ENCODE measurements at regions not wholly inside any gene's neighbourhood (a gene's known extent, or its start where the extent isn't known, plus 50 kb on each side); places are given as distances from the start of the nearest gene placed in this dataset.

DNA sequence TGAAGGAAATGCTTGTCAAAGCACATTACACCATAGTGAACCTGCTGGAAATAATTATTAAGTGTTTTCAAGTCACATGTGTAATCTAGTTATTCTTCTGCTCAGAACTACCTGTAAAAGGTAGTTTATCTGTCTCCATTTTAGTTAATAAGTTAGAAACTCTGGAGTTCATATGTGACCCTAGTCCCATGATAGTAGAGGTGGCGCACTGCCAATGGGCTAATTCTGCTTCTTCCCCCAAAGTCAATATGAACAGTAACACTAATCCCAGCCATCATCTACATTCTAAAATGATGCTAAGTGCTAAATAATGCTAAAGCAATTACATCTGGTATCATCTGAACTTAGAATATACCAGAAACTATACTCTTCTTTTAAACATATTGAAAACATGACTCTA lies 361.0 kb upstream of the NECTIN3 start:
- no peak for TF ChIP-seq CTCF (IDR thresholded peaks at IDR 0.05; ENCODE audit: borderline replicate concordance)
- H3K4me1 ChIP-seq = no peaks in the 10 kb centered on the region
- no peaks in the 10 kb centered on the region for H3K36me3 ChIP-seq
- intact Hi-C loops (cut with micrococcal nuclease) = no loop called here
- H3K27ac ChIP-seq (replicated peaks) = no peak overlapping the region
- H3K4me3 ChIP-seq = no peak overlapping the region
- no peak for DNase-seq
- H3K9me3 ChIP-seq (replicated peaks) = peaks cover 5% of the 10 kb centered on the region
- no peaks in the 10 kb centered on the region for H3K27me3 ChIP-seq (ENCODE audit: low read depth)

GRCh38 chr3:110711130-110711832 lies 360.3 kb upstream of the NECTIN3 start:
- Histone ChIP-seq H3K4me1 (no peaks in the 10 kb centered on the region), H3K27ac (replicated peaks) (no peak overlapping the region), H3K9me3 (replicated peaks) (peaks cover 5% of the 10 kb centered on the region), H3K36me3 (no peaks in the 10 kb centered on the region), H3K4me3 (no peak overlapping the region), H3K27me3 (ENCODE audit: low read depth) (no peaks in the 10 kb centered on the region)
- intact Hi-C loops (cut with micrococcal nuclease) = no loop called here
- no peak for TF ChIP-seq CTCF (IDR thresholded peaks at IDR 0.05; ENCODE audit: borderline replicate concordance)
- no peak for DNase-seq

- intact Hi-C loops (cut with micrococcal nuclease) = no loop called here
- H3K4me1 ChIP-seq = no peaks in the 10 kb centered on the region
- H3K36me3 ChIP-seq = no peaks in the 10 kb centered on the region
- no peaks in the 10 kb centered on the region for H3K27me3 ChIP-seq (ENCODE audit: low read depth)
- no peak overlapping the region for H3K4me3 ChIP-seq
- H3K9me3 ChIP-seq (replicated peaks) = peaks cover 5% of the 10 kb centered on the region
- no peak for TF ChIP-seq CTCF (IDR thresholded peaks at IDR 0.05; ENCODE audit: borderline replicate concordance)
- no peak overlapping the region for H3K27ac ChIP-seq (replicated peaks)
- DNase-seq = no peak
Measured at GRCh38 chr3:110711851-110712516, 359.6 kb upstream of the NECTIN3 start.

DNA sequence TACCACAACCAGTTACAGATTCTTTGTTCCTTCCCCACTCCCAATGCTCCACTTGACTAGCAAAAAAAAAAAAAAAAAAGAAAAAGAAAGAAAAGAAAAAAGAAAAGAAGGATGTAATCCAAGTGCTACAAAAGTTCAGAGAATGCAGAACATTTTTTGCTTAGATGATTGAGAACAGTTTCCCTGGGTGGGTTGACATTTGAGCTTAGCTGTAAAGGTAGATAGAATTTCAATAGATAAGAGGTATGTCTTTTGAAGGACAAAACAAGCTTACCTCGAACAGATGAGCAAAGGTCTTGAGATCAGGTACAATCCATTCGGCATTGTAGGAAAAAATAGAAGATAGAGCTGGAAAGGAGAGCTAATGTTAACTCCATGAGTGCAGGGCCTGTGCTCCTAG lies 344.6 kb upstream of the NECTIN3 start:
- no peak for TF ChIP-seq CTCF (IDR thresholded peaks at IDR 0.05; ENCODE audit: borderline replicate concordance)
- DNase-seq = no peak
- no peaks in the 10 kb centered on the region for H3K9me3 ChIP-seq (replicated peaks)
- H3K4me3 ChIP-seq = no peak overlapping the region
- H3K27me3 ChIP-seq (ENCODE audit: low read depth) = no peaks in the 10 kb centered on the region
- no peaks in the 10 kb centered on the region for H3K36me3 ChIP-seq
- no peak overlapping the region for H3K27ac ChIP-seq (replicated peaks)
- intact Hi-C loops (cut with micrococcal nuclease) = no loop called here
- no peaks in the 10 kb centered on the region for H3K4me1 ChIP-seq

- intact Hi-C loops (cut with micrococcal nuclease) = no loop called here
- TF ChIP-seq CTCF (IDR thresholded peaks at IDR 0.05; ENCODE audit: borderline replicate concordance) = no peak
- DNase-seq = no peak
- Histone ChIP-seq H3K27ac (replicated peaks) (no peak overlapping the region), H3K4me1 (no peaks in the 10 kb centered on the region), H3K9me3 (replicated peaks) (no peaks in the 10 kb centered on the region), H3K36me3 (no peaks in the 10 kb centered on the region), H3K27me3 (ENCODE audit: low read depth) (no peaks in the 10 kb centered on the region), H3K4me3 (no peak overlapping the region)
Measured at GRCh38 chr3:110731148-110731547, 340.5 kb upstream of the NECTIN3 start.
